Activated naive CD4-positive, alpha-beta T cell treated with anti-CD3 and anti-CD28 coated beads, Interleukin-2, amount 10 ng/mL, durations not matched to agents 7 days and 5 days (primary cell): ENCODE measurements at regions not wholly inside any gene's neighbourhood (a gene's known extent, or its start where the extent isn't known, plus 50 kb on each side); places are given as distances from the start of the nearest gene placed in this dataset.

ENCODE experiments used
- CTCF ChIA-PET: fragments of 350-600 bp; sonication (Branson Sonifier 250); formaldehyde crosslinking; loops from one replicate; lab custom pipeline; 2021; ENCODE audit warnings: antibody characterized with exemption; lab: Charles Lee
- DNase-seq: peaks from one replicate; pipeline ENCODE4 v3.0.0-alpha.2; 2020
- H3K27ac Mint-ChIP-seq: one replicate; pipeline ENCODE4 v1.8.0; 2021; ENCODE audit warnings: mild to moderate bottlenecking, moderate library complexity, mixed read lengths
- H3K27me3 Mint-ChIP-seq: one replicate; pipeline ENCODE4 v1.8.0; 2021; ENCODE audit warnings: mild to moderate bottlenecking, mixed read lengths
- H3K36me3 Mint-ChIP-seq: one replicate; pipeline ENCODE4 v1.8.0; 2021; ENCODE audit warnings: mixed read lengths
- H3K4me1 Mint-ChIP-seq: one replicate; pipeline ENCODE4 v1.8.0; 2021; ENCODE audit warnings: mixed read lengths
- H3K4me3 Mint-ChIP-seq: one replicate; pipeline ENCODE4 v1.8.0; 2021; ENCODE audit warnings: mild to moderate bottlenecking, moderate library complexity, mixed read lengths
- H3K9me3 Mint-ChIP-seq: one replicate; pipeline ENCODE4 v1.8.0; 2021; ENCODE audit warnings: mixed read lengths

GRCh38 chr11:128297805-128298204 is 289.6 kb downstream of the ETS1 start:
- H3K4me3 Mint-ChIP-seq: no peak overlapping the region
- peaks cover 51% of the 10 kb centered on the region for H3K36me3 Mint-ChIP-seq
- H3K4me1 Mint-ChIP-seq: peaks cover 91% of the 10 kb centered on the region
- H3K27ac Mint-ChIP-seq: peak overlapping the region; percentile 89
- no peaks in the 10 kb centered on the region for H3K27me3 Mint-ChIP-seq
- H3K9me3 Mint-ChIP-seq: peaks cover 19% of the 10 kb centered on the region
- no peak for DNase-seq
- CTCF ChIA-PET: interaction anchor here (0.8 to 3.0 kb wide), 8 partner anchors 25 to 221 kb away, joined by 3 to 16 read pairs (median 3); no protein-coding TSS in a partner anchor

GRCh38 chr11:128297091-128297651 is 290.2 kb downstream of the ETS1 start:
- DNase-seq: peak; percentile 47
- CTCF ChIA-PET: interaction anchor here (0.6 to 3.0 kb wide), 6 partner anchors 18 to 333 kb away, joined by 3 to 16 read pairs (median 5); no protein-coding TSS in a partner anchor
- H3K27ac Mint-ChIP-seq: peak overlapping the region; percentile 89
- peaks cover 51% of the 10 kb centered on the region for H3K36me3 Mint-ChIP-seq
- no peaks in the 10 kb centered on the region for H3K27me3 Mint-ChIP-seq
- no peak overlapping the region for H3K4me3 Mint-ChIP-seq
- peaks cover 19% of the 10 kb centered on the region for H3K9me3 Mint-ChIP-seq
- peaks cover 95% of the 10 kb centered on the region for H3K4me1 Mint-ChIP-seq

GRCh38 chr11:128294671-128295050 is 292.7 kb downstream of the ETS1 start:
- Mint-ChIP-seq H3K27ac (no peak overlapping the region), H3K27me3 (no peaks in the 10 kb centered on the region), H3K36me3 (peaks cover 54% of the 10 kb centered on the region), H3K4me1 (peaks cover 98% of the 10 kb centered on the region), H3K9me3 (peaks cover 19% of the 10 kb centered on the region), H3K4me3 (no peak overlapping the region)
- no peak for DNase-seq
- CTCF ChIA-PET: interaction anchor here (0.8 to 1.4 kb wide), 4 partner anchors 27 to 336 kb away, joined by 3 to 4 read pairs (median 3); no protein-coding TSS in a partner anchor

GRCh38 chr11:128294001-128294670 is 293.2 kb downstream of the ETS1 start:
- no peak overlapping the region for H3K27ac Mint-ChIP-seq

GRCh38 chr11:128291835-128292234 is 295.5 kb downstream of the ETS1 start:
- CTCF ChIA-PET: interaction anchor here (0.9 to 7.3 kb wide), 7 partner anchors 10 to 404 kb away, joined by 3 to 134 read pairs (median 15); no protein-coding TSS in a partner anchor
- H3K9me3 Mint-ChIP-seq: peaks cover 19% of the 10 kb centered on the region
- peaks cover 91% of the 10 kb centered on the region for H3K4me1 Mint-ChIP-seq
- peak; percentile 78 for DNase-seq
- H3K4me3 Mint-ChIP-seq: peak overlapping the region; percentile 85
- no peaks in the 10 kb centered on the region for H3K27me3 Mint-ChIP-seq
- H3K27ac Mint-ChIP-seq: peak overlapping the region; percentile 96
- peaks cover 46% of the 10 kb centered on the region for H3K36me3 Mint-ChIP-seq

More at GRCh38 chr11:128294001-128294670, 293.2 kb downstream of the ETS1 start:
- no peak for DNase-seq
- H3K9me3 Mint-ChIP-seq: peaks cover 19% of the 10 kb centered on the region
- H3K4me3 Mint-ChIP-seq: peak overlapping the region; percentile 22
- CTCF ChIA-PET: interaction anchor here (1.2 to 1.4 kb wide), 3 partner anchors 27 to 337 kb away, joined by 3 to 4 read pairs (median 3); no protein-coding TSS in a partner anchor
- H3K36me3 Mint-ChIP-seq: peaks cover 54% of the 10 kb centered on the region
- H3K4me1 Mint-ChIP-seq: peaks cover 98% of the 10 kb centered on the region
- H3K27me3 Mint-ChIP-seq: no peaks in the 10 kb centered on the region

- DNase-seq: peak; percentile 38
- Mint-ChIP-seq H3K9me3 (peaks cover 15% of the 10 kb centered on the region), H3K27ac (peak overlapping the region; percentile 96), H3K4me1 (peaks cover 91% of the 10 kb centered on the region), H3K27me3 (no peaks in the 10 kb centered on the region), H3K4me3 (peak overlapping the region; percentile 85), H3K36me3 (peaks cover 43% of the 10 kb centered on the region)
- CTCF ChIA-PET: interaction anchor here (0.7 to 7.3 kb wide), 24 partner anchors 10 to 540 kb away, joined by 3 to 134 read pairs (median 6); no protein-coding TSS in a partner anchor
Observed at GRCh38 chr11:128291007-128291406, 296.4 kb downstream of the ETS1 start.

GRCh38 chr11:128290106-128290840 is 297.1 kb downstream of the ETS1 start:
- H3K4me3 Mint-ChIP-seq: peak overlapping the region; percentile 85
- H3K36me3 Mint-ChIP-seq: peaks cover 37% of the 10 kb centered on the region
- peak overlapping the region; percentile 96 for H3K27ac Mint-ChIP-seq
- H3K9me3 Mint-ChIP-seq: peaks cover 10% of the 10 kb centered on the region
- DNase-seq: peak; percentile 82
- H3K27me3 Mint-ChIP-seq: no peaks in the 10 kb centered on the region
- CTCF ChIA-PET: interaction anchor here (0.6 to 7.3 kb wide), 32 partner anchors 11 to 540 kb away, joined by 3 to 134 read pairs (median 5); no protein-coding TSS in a partner anchor
- H3K4me1 Mint-ChIP-seq: peaks cover 92% of the 10 kb centered on the region

GRCh38 chr11:128289048-128289447 is 298.3 kb downstream of the ETS1 start:
- Mint-ChIP-seq H3K4me1 (peaks cover 89% of the 10 kb centered on the region), H3K36me3 (peaks cover 30% of the 10 kb centered on the region), H3K27me3 (no peaks in the 10 kb centered on the region), H3K4me3 (peak overlapping the region; percentile 11), H3K27ac (peak overlapping the region; percentile 96), H3K9me3 (peaks cover 3% of the 10 kb centered on the region)
- DNase-seq: peak; percentile 24
- CTCF ChIA-PET: interaction anchor here (0.7 to 7.3 kb wide), 23 partner anchors 13 to 542 kb away, joined by 3 to 134 read pairs (median 5); no protein-coding TSS in a partner anchor

GRCh38 chr11:128288368-128288767 is 299.0 kb downstream of the ETS1 start:
- H3K4me1 Mint-ChIP-seq: peaks cover 83% of the 10 kb centered on the region
- CTCF ChIA-PET: interaction anchor here (0.7 to 7.3 kb wide), 11 partner anchors 15 to 341 kb away, joined by 3 to 134 read pairs (median 5); no protein-coding TSS in a partner anchor
- no peak for DNase-seq
- no peak overlapping the region for H3K27ac Mint-ChIP-seq
- peaks cover 25% of the 10 kb centered on the region for H3K36me3 Mint-ChIP-seq
- H3K27me3 Mint-ChIP-seq: no peaks in the 10 kb centered on the region
- H3K9me3 Mint-ChIP-seq: no peaks in the 10 kb centered on the region
- H3K4me3 Mint-ChIP-seq: no peak overlapping the region

- no peak for DNase-seq
- peaks cover 8% of the 10 kb centered on the region for H3K36me3 Mint-ChIP-seq
- CTCF ChIA-PET: interaction anchor here (2.3 kb wide), 1 partner anchor 345 kb away, joined by 4 read pairs; no protein-coding TSS in a partner anchor
- no peak overlapping the region for H3K4me3 Mint-ChIP-seq
- H3K4me1 Mint-ChIP-seq: peaks cover 52% of the 10 kb centered on the region
- H3K9me3 Mint-ChIP-seq: no peaks in the 10 kb centered on the region
- H3K27me3 Mint-ChIP-seq: no peaks in the 10 kb centered on the region
- no peak overlapping the region for H3K27ac Mint-ChIP-seq
Observed at GRCh38 chr11:128285321-128285720, 302.0 kb downstream of the ETS1 start.

GRCh38 chr11:128284634-128285033 is 302.7 kb downstream of the ETS1 start:
- Mint-ChIP-seq H3K4me3 (no peak overlapping the region), H3K4me1 (peaks cover 45% of the 10 kb centered on the region), H3K27me3 (peaks cover 4% of the 10 kb centered on the region), H3K9me3 (no peaks in the 10 kb centered on the region), H3K36me3 (peaks cover 6% of the 10 kb centered on the region), H3K27ac (no peak overlapping the region)
- no peak for DNase-seq
- CTCF ChIA-PET: interaction anchor here (2.3 kb wide), 1 partner anchor 346 kb away, joined by 4 read pairs; no protein-coding TSS in a partner anchor

- CTCF ChIA-PET: interaction anchor here (0.9 to 2.3 kb wide), 3 partner anchors 17 to 347 kb away, joined by 3 to 4 read pairs (median 4); no protein-coding TSS in a partner anchor
- peaks cover 34% of the 10 kb centered on the region for H3K4me1 Mint-ChIP-seq
- H3K9me3 Mint-ChIP-seq: no peaks in the 10 kb centered on the region
- H3K27me3 Mint-ChIP-seq: peaks cover 14% of the 10 kb centered on the region
- H3K27ac Mint-ChIP-seq: no peak overlapping the region
- no peak overlapping the region for H3K4me3 Mint-ChIP-seq
- DNase-seq: no peak
- peaks cover 6% of the 10 kb centered on the region for H3K36me3 Mint-ChIP-seq
Observed at GRCh38 chr11:128283451-128283850, 303.9 kb downstream of the ETS1 start.

- no peak overlapping the region for H3K4me3 Mint-ChIP-seq
- H3K36me3 Mint-ChIP-seq: peaks cover 6% of the 10 kb centered on the region
- H3K27ac Mint-ChIP-seq: no peak overlapping the region
- no peak for DNase-seq
- peaks cover 17% of the 10 kb centered on the region for H3K27me3 Mint-ChIP-seq
- H3K4me1 Mint-ChIP-seq: peaks cover 27% of the 10 kb centered on the region
- no peaks in the 10 kb centered on the region for H3K9me3 Mint-ChIP-seq
- CTCF ChIA-PET: interaction anchor here (1.0 kb wide), 1 partner anchor 110 kb away, joined by 3 read pairs; no protein-coding TSS in a partner anchor
Observed at GRCh38 chr11:128282053-128282452, 305.3 kb downstream of the ETS1 start.
